Astrocyte of the cerebellum (primary cell): ENCODE measurements at regions not wholly inside any gene's neighbourhood (a gene's known extent, or its start where the extent isn't known, plus 50 kb on each side); places are given as distances from the start of the nearest gene placed in this dataset.

Experiments used
- DNase-seq: peaks from one replicate; pipeline ENCODE4 v3.0.0-alpha.2; 2011; ENCODE audit warnings: low read depth
- H3K4me3 ChIP-seq: 2 replicates; pipeline ENCODE4 v1.5.1; 2011; ENCODE audit warnings: mild to moderate bottlenecking, low read depth, low read length, moderate library complexity
- CTCF ChIP-seq: IDR thresholded peaks from 2 replicates; pipeline ENCODE4 v1.5.1; 2012; ENCODE audit warnings: low read length, low read depth, moderate library complexity, mild to moderate bottlenecking; ENCODE audit errors: missing control alignments
- in situ Hi-C: cut with HindIII; loops from 2 replicates; pipeline ENCODE4 v1.10.0; 2017; ENCODE audit warnings: low sequenced_read_pairs

GRCh38 chr1:222242492-222242891 lies 305.4 kb downstream of the HHIPL2 start:
- no peak for DNase-seq
- no peak for TF ChIP-seq CTCF
- no peak overlapping the region for H3K4me3 ChIP-seq
- in situ Hi-C loops, result no loop called here

DNA sequence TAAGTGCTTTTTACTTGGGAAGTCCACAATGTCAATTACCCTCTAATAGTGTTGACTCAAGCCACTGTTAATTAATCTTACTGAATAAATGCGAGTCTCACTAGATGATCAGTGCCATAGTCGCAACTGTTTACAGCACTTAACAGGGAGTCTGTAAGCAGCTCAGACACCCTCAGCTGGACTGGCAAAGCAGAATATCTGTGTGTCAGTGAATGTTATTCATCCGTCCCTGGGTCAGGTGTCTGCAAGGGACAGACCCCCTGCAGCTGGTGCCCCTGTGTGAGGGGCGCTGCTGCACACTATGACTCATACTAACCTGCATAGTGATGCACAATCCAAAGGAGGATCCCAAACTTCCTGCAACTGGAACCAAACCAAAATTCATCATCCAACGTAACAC lies 306.5 kb downstream of the HHIPL2 start:
- in situ Hi-C loops, result no loop called here
- no peak for DNase-seq
- TF ChIP-seq CTCF, result no peak
- no peak overlapping the region for H3K4me3 ChIP-seq

DNA sequence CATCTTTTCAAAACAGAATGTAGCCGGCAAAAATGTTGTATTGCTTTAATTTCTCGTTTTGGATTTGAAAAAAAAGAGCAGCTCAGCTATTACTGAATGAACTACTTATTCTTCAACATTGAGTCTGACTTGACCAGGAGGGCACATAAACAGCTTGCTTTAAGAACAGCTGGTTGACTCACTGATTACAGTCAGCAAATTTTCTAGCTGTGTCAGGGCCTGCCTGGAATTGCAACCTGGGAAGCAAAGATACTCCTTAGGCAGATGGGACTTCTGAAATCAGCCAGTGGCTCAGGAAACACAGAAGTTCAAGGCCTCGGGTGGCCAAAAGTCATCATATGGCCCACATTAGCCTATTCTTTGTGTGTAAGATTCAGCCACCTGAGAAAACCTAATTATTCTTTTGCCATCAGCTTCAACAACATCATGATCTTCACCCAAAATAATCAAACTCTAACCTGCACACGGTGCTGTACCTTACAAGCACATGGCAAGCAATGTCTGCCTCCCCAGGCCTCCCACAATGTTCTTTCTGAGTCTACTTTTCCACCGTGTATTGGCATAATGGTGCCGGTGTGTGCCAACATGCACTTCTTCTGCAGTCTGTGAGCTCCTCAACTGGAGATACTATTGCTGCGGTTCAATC lies 307.2 kb downstream of the HHIPL2 start:
- peak; percentile 13 for DNase-seq
- in situ Hi-C loops, result no loop called here
- H3K4me3 ChIP-seq, result no peak overlapping the region
- no peak for TF ChIP-seq CTCF

- DNase-seq, result no peak
- TF ChIP-seq CTCF, result no peak
- in situ Hi-C loops, result no loop called here
- no peak overlapping the region for H3K4me3 ChIP-seq
These were observed 308.8 kb downstream of the HHIPL2 start for GRCh38 chr1:222239130-222239529.

GRCh38 chr1:222234351-222234750 lies 313.6 kb downstream of the HHIPL2 start:
- no peak for DNase-seq

GRCh38 chr1:222233444-222234158 lies 314.3 kb downstream of the HHIPL2 start:
- no peak for DNase-seq
- H3K4me3 ChIP-seq, result no peak overlapping the region
- TF ChIP-seq CTCF, result peak; percentile 5
- in situ Hi-C loops, result no loop called here

More at GRCh38 chr1:222234351-222234750, 313.6 kb downstream of the HHIPL2 start:
- in situ Hi-C loops, result no loop called here
- no peak for TF ChIP-seq CTCF
- no peak overlapping the region for H3K4me3 ChIP-seq
